IMR-90 (cell line): ENCODE measurements at regions not wholly inside any gene's neighbourhood (a gene's known extent, or its start where the extent isn't known, plus 50 kb on each side); places are given as distances from the start of the nearest gene placed in this dataset.

ENCODE experiments used
- ATAC-seq: fragments of 200-7000 bp; cut with Tn5 transposase; 2 replicates; pipeline ENCODE4 v1.9.1; 2020; ENCODE audit warnings: low read depth, mild to moderate bottlenecking, moderate library complexity
- BruUV-seq: library from RNA; stranded (reverse); fragments of 400-500 nt; replicated peaks from 2 replicates; lab custom pipeline; 2021; lab: Mats Ljungman, UMichigan
- CTCF ChIA-PET: fragments of 300-600 bp; formaldehyde crosslinking; extraction: SDS; loops from one replicate; lab custom pipeline; 2021; ENCODE audit warnings: antibody characterized with exemption; lab: Yijun Ruan, JAX
- POLR2A ChIA-PET: fragments of 300-600 bp; sonication (Branson Sonifier 250); formaldehyde crosslinking; loops from one replicate; lab custom pipeline; 2022; ENCODE audit warnings: antibody characterized with exemption; ENCODE audit not compliant: unreplicated experiment; lab: Charles Lee
- DNase-seq: peaks from one replicate; pipeline ENCODE4 v3.0.0; 2013
- H2AFZ ChIP-seq: replicated peaks from 2 replicates; pipeline ENCODE3; 2013; ENCODE audit warnings: low read length, mild to moderate bottlenecking; ENCODE audit not compliant: poor library complexity
- H2AK5ac ChIP-seq: 2 replicates; pipeline ENCODE4 v1.6.1; 2013; ENCODE audit warnings: low read depth, low read length, inconsistent platforms
- H2AK9ac ChIP-seq: replicated peaks from 2 replicates; pipeline ENCODE3; 2013; ENCODE audit warnings: mild to moderate bottlenecking, low read depth, low read length, moderate library complexity; ENCODE audit not compliant: poor library complexity
- H2BK120ac ChIP-seq: 2 replicates; pipeline ENCODE4 v1.6.1; 2013; ENCODE audit warnings: low read depth, low read length, inconsistent platforms
- H2BK15ac ChIP-seq: 3 replicates; pipeline ENCODE4 v1.6.1; 2013; ENCODE audit warnings: low read depth, low read length, inconsistent platforms
- H2BK20ac ChIP-seq: 2 replicates; pipeline ENCODE4 v1.6.1; 2013; ENCODE audit warnings: low read depth, mild to moderate bottlenecking, inconsistent platforms, low read length, moderate library complexity
- H2BK5ac ChIP-seq: 2 replicates; pipeline ENCODE4 v1.6.1; 2013; ENCODE audit warnings: mild to moderate bottlenecking, low read depth, low read length, inconsistent platforms; ENCODE audit not compliant: poor library complexity, severe bottlenecking
- H3K14ac ChIP-seq: replicated peaks from 2 replicates; pipeline ENCODE4 v1.6.1; 2013; ENCODE audit warnings: low read depth, low read length, inconsistent platforms
- H3K18ac ChIP-seq: 2 replicates; pipeline ENCODE4 v1.6.1; 2013; ENCODE audit warnings: low read depth, low read length, control low read depth
- H3K23ac ChIP-seq: 2 replicates; pipeline ENCODE4 v1.6.1; 2013; ENCODE audit warnings: low read depth, low read length, inconsistent platforms
- H3K27ac ChIP-seq: 2 replicates; pipeline ENCODE4 v1.5.1; 2013; ENCODE audit warnings: mild to moderate bottlenecking, control low read depth, low read length; ENCODE audit not compliant: insufficient read depth
- H3K27me3 ChIP-seq: 2 replicates; pipeline ENCODE4 v1.6.1; 2013; ENCODE audit warnings: low read length; ENCODE audit not compliant: control insufficient read depth, insufficient read depth
- H3K36me3 ChIP-seq: 2 replicates; pipeline ENCODE4 v1.6.1; 2013; ENCODE audit warnings: low read length, mixed read lengths; ENCODE audit not compliant: control insufficient read depth, insufficient read depth
- H3K4ac ChIP-seq: 2 replicates; pipeline ENCODE4 v1.6.1; 2013; ENCODE audit warnings: low read depth, low read length, inconsistent platforms
- H3K4me1 ChIP-seq: 2 replicates; pipeline ENCODE4 v1.6.1; 2013; ENCODE audit warnings: low read length, mixed read lengths; ENCODE audit not compliant: control insufficient read depth, insufficient read depth
- H3K4me2 ChIP-seq: 2 replicates; pipeline ENCODE4 v1.6.1; 2013; ENCODE audit warnings: low read depth, mild to moderate bottlenecking, control low read depth, low read length, moderate library complexity
- H3K4me3 ChIP-seq: 2 replicates; pipeline ENCODE4 v1.5.1; 2013; ENCODE audit warnings: low read depth, mild to moderate bottlenecking, control low read depth, low read length, moderate library complexity; ENCODE audit not compliant: insufficient read depth
- H3K56ac ChIP-seq: 2 replicates; pipeline ENCODE4 v1.6.1; 2013; ENCODE audit warnings: low read length, inconsistent platforms; ENCODE audit not compliant: insufficient read depth; ENCODE audit errors: extremely low read depth
- H3K79me1 ChIP-seq, 2 experiments: 2 replicates each; pipeline ENCODE4 v1.6.1; 2013; ENCODE audit warnings: low read length in 2 of 2, inconsistent platforms in 1 of 2, low read depth in 1 of 2
- H3K9ac ChIP-seq: 2 replicates; pipeline ENCODE4 v1.6.1; 2013; ENCODE audit warnings: low read depth, low read length, control low read depth
- H3K9me1 ChIP-seq: 2 replicates; pipeline ENCODE4 v1.6.1; 2013; ENCODE audit warnings: low read length, inconsistent platforms; ENCODE audit not compliant: insufficient read depth
- H3K9me3 ChIP-seq: 2 replicates; pipeline ENCODE4 v1.6.1; 2013; ENCODE audit warnings: low read length; ENCODE audit not compliant: control insufficient read depth, insufficient read depth
- H4K20me1 ChIP-seq: 2 replicates; pipeline ENCODE4 v1.6.1; 2013; ENCODE audit warnings: low read length, inconsistent platforms; ENCODE audit not compliant: insufficient read depth
- H4K5ac ChIP-seq: 2 replicates; pipeline ENCODE4 v1.6.1; 2013; ENCODE audit warnings: mild to moderate bottlenecking, low read depth, low read length, control low read depth
- H4K8ac ChIP-seq, 2 experiments: 2 replicates each; pipeline ENCODE4 v1.6.1; 2013; ENCODE audit warnings: low read depth in 2 of 2, low read length in 2 of 2, control low read depth in 1 of 2, inconsistent platforms in 1 of 2
- H4K91ac ChIP-seq: 2 replicates; pipeline ENCODE4 v1.6.1; 2013; ENCODE audit warnings: low read depth, low read length, inconsistent platforms; ENCODE audit not compliant: insufficient read depth
- BHLHE40 ChIP-seq: fragments of 150-350 bp; IDR thresholded peaks from 2 replicates; pipeline ENCODE4 v1.6.1; 2016; ENCODE audit warnings: mild to moderate bottlenecking, low read depth, low read length
- CEBPB ChIP-seq: IDR thresholded peaks from 2 replicates; pipeline ENCODE4 v1.6.1; 2012; ENCODE audit warnings: low read depth, low read length, improper control_type of control experiment
- CHD1 ChIP-seq: IDR thresholded peaks from 2 replicates; pipeline ENCODE4 v1.6.1; 2012; ENCODE audit warnings: low read depth, low read length, improper control_type of control experiment
- CTCF ChIP-seq: conservative IDR thresholded peaks from 2 replicates; pipeline ENCODE4 v1.5.1; 2012; ENCODE audit warnings: mild to moderate bottlenecking, low read depth, low read length, improper control_type of control experiment
- ELK1 ChIP-seq: fragments of 150-350 bp; IDR thresholded peaks from 2 replicates; pipeline ENCODE4 v1.6.1; 2016; ENCODE audit warnings: low read depth, mild to moderate bottlenecking, low read length, moderate library complexity, borderline replicate concordance
- FOS ChIP-seq: fragments of 150-350 bp; IDR thresholded peaks from 2 replicates; pipeline ENCODE4 v1.6.1; 2016; ENCODE audit warnings: low read depth, low read length
- MAFK ChIP-seq: IDR thresholded peaks from 2 replicates; pipeline ENCODE4 v1.6.1; 2012; ENCODE audit warnings: low read depth, low read length, improper control_type of control experiment
- MAZ ChIP-seq: IDR thresholded peaks from 2 replicates; pipeline ENCODE4 v1.6.1; 2012; ENCODE audit warnings: low read depth, mild to moderate bottlenecking, low read length, improper control_type of control experiment, moderate library complexity, borderline replicate concordance
- MXI1 ChIP-seq: IDR thresholded peaks from 2 replicates; pipeline ENCODE4 v1.6.1; 2012; ENCODE audit warnings: low read depth, mild to moderate bottlenecking, low read length, moderate library complexity, borderline replicate concordance
- NFE2L2 ChIP-seq: fragments of 150-350 bp; IDR thresholded peaks from 2 replicates; pipeline ENCODE4 v1.6.1; 2016; ENCODE audit warnings: low read depth, mild to moderate bottlenecking, low read length
- POLR2A ChIP-seq: IDR thresholded peaks from 2 replicates; pipeline ENCODE4 v1.6.1; 2012; ENCODE audit warnings: mild to moderate bottlenecking, low read depth, low read length
- RAD21 ChIP-seq: IDR thresholded peaks from 2 replicates; pipeline ENCODE4 v1.6.1; 2012; ENCODE audit warnings: low read length, improper control_type of control experiment
- RCOR1 ChIP-seq: IDR thresholded peaks from 2 replicates; pipeline ENCODE4 v1.6.1; 2012; ENCODE audit warnings: mild to moderate bottlenecking, low read length, improper control_type of control experiment; ENCODE audit not compliant: insufficient replicate concordance
- RFX5 ChIP-seq: IDR thresholded peaks from 2 replicates; pipeline ENCODE4 v1.8.0; 2012; ENCODE audit warnings: low read depth, mild to moderate bottlenecking, low read length, moderate library complexity
- SMC3 ChIP-seq: fragments of 150-350 bp; IDR thresholded peaks from 2 replicates; pipeline ENCODE4 v1.6.1; 2016; ENCODE audit warnings: low read depth, mild to moderate bottlenecking, antibody characterized with exemption, low read length, moderate library complexity
- USF2 ChIP-seq: fragments of 150-350 bp; IDR thresholded peaks from 2 replicates; pipeline ENCODE4 v1.6.1; 2017; ENCODE audit warnings: mild to moderate bottlenecking, antibody characterized with exemption, low read length, low read depth
- whole genome bisulfite sequencing, 2 experiments: methylation state at CpG; one replicate each; pipeline versions ENCODE4 v1.1.5 to v1.1.7; 2013; ENCODE audit warnings: missing lambda C conversion rate in 2 of 2; ENCODE audit not compliant: insufficient read length in 1 of 2; ENCODE audit errors: extremely low coverage in 2 of 2; 5-methylcytosine and 5-hydroxymethylcytosine counted together
- dilution Hi-C: fragments of 300-500 bp; cut with HindIII; formaldehyde crosslinking; loops from one replicate; pipeline ENCODE4 v1.14.3; 2018; ENCODE audit warnings: low sequenced_read_pairs; ENCODE audit not compliant: unreplicated experiment
- in situ Hi-C: fragments of 300-500 bp; cut with MboI; formaldehyde crosslinking; loops from 3 replicates; pipeline ENCODE4 v1.14.3; 2019; ENCODE audit warnings: low sequenced_read_pairs, inconsistent platforms, mixed read lengths
- intact Hi-C: fragments of 100-400 bp; cut with micrococcal nuclease; formaldehyde crosslinking; loops from 2 replicates; pipeline ENCODE4 v1.10.0; 2022

GRCh38 chr3:76199382-76199781 is 414.0 kb upstream of the ZNF717 start:
- no peak overlapping the region for H3K23ac ChIP-seq

More at GRCh38 chr3:76199382-76199781, 414.0 kb upstream of the ZNF717 start:
- Histone ChIP-seq H3K79me1 (no peaks in the 10 kb centered on the region), H2AFZ (no peak overlapping the region), H3K9me1 (no peaks in the 10 kb centered on the region), H2BK15ac (no peak overlapping the region), H3K4me2 (no peak overlapping the region), H3K18ac (no peak overlapping the region), H4K8ac (no peak overlapping the region), H3K27ac (no peak overlapping the region), H3K14ac (no peak overlapping the region), H2AK5ac (no peak overlapping the region), H3K56ac (no peak overlapping the region), H3K27me3 (0 out of 2 replicates have a peak, but pooled peaks cover 2% of the 10 kb centered on the region), H4K91ac (no peak overlapping the region), H3K36me3 (no peaks in the 10 kb centered on the region), H3K4me1 (no peaks in the 10 kb centered on the region), H3K4ac (no peak overlapping the region), H3K9me3 (no peaks in the 10 kb centered on the region), H4K5ac (no peak overlapping the region), H2BK5ac (no peak overlapping the region), H2BK20ac (no peak overlapping the region), H4K20me1 (no peaks in the 10 kb centered on the region), H2BK120ac (no peak overlapping the region), H3K9ac (no peak overlapping the region), H2AK9ac (no peak overlapping the region), H3K4me3 (no peak overlapping the region)
- in situ Hi-C loops: no loop called here
- POLR2A ChIA-PET: no interaction called here
- TF ChIP-seq CEBPB (no peak), CTCF (no peak), SMC3 (no peak), BHLHE40 (no peak), FOS (no peak), POLR2A (no peak), MAZ (no peak), ELK1 (no peak), RCOR1 (no peak), CHD1 (no peak), MAFK (no peak), MXI1 (no peak), USF2 (no peak), NFE2L2 (no peak), RFX5 (no peak), RAD21 (no peak)
- DNase-seq: no peak
- BruUV-seq: no TSS peak
- dilution Hi-C loops: no loop called here
- intact Hi-C loops: no loop called here
- CTCF ChIA-PET: interaction anchor here (0.6 to 1.0 kb wide), 2 partner anchors 23 to 28 kb away, joined by 3 to 4 read pairs; no protein-coding TSS in a partner anchor
- 33% methylated on average over 1 of the region's 5 CpGs; no CpG with 5 or more reads in 1 of the 2 experiments for WGBS, 2 experiments
- ATAC-seq: no peak
